ENCODE measurements at regions not wholly inside any gene's neighbourhood (a gene's known extent, or its start where the extent isn't known, plus 50 kb on each side); places are given as distances from the start of the nearest gene placed in this dataset.

- no peak for TF ChIP-seq CTCF (conservative IDR thresholded peaks at IDR 0.05 in 1 of 2, IDR thresholded peaks at IDR 0.05 in 1 of 2; ENCODE audit: extremely low read depth in 1 of 2, insufficient read depth in 1 of 2, low read depth in 1 of 2, low read length in 2 of 2)
- no peak for TF ChIP-seq EZH2 (IDR thresholded peaks at IDR 0.05; ENCODE audit: borderline replicate concordance, low read length)
These were observed 117.6 kb downstream of the ZNF467 start for GRCh38 chr7:149655784-149656183.

All from mammary epithelial cell (primary cell).